Panc1 (cell line): ENCODE measurements at regions not wholly inside any gene's neighbourhood (a gene's known extent, or its start where the extent isn't known, plus 50 kb on each side); places are given as distances from the start of the nearest gene placed in this dataset.

Experiments
- ATAC-seq: fragments of 200-7000 bp; cut with Tn5 transposase; 2 replicates; pipeline ENCODE4 v1.9.1; 2020; ENCODE audit warnings: mild to moderate bottlenecking, moderate library complexity
- BruUV-seq: library from RNA; stranded (reverse); fragments of 400-500 nt; replicated peaks from 2 replicates; lab custom pipeline; 2021; lab: Mats Ljungman, UMichigan
- CTCF ChIA-PET: fragments of 300-600 bp; sonication (Branson Sonifier 250); formaldehyde crosslinking; loops from one replicate; lab custom pipeline; 2022; ENCODE audit warnings: antibody characterized with exemption; lab: Charles Lee
- POLR2A ChIA-PET: fragments of 300-600 bp; sonication (Branson Sonifier 250); formaldehyde crosslinking; loops from one replicate; lab custom pipeline; 2022; ENCODE audit warnings: antibody characterized with exemption; lab: Charles Lee
- DNase-seq: peaks from one replicate; pipeline ENCODE4 v3.0.0-alpha.2; 2010; ENCODE audit warnings: low read depth, low spot score
- H3K27ac ChIP-seq: 2 replicates; pipeline ENCODE4 v1.5.1; 2011; ENCODE audit warnings: mild to moderate bottlenecking, low read length, inconsistent platforms
- H3K27me3 ChIP-seq: fragments of 200-500 bp; sonication (Bioruptor generic); 2 replicates; pipeline ENCODE4 v1.6.0; 2014; ENCODE audit warnings: low read length, inconsistent platforms; ENCODE audit not compliant: control insufficient read depth, insufficient read depth
- H3K36me3 ChIP-seq: fragments of 200-500 bp; sonication (Bioruptor generic); 2 replicates; pipeline ENCODE4 v1.5.1; 2014; ENCODE audit warnings: inconsistent platforms, mild to moderate bottlenecking, low read length, moderate library complexity; ENCODE audit not compliant: control insufficient read depth, insufficient read depth
- H3K4me1 ChIP-seq: 2 replicates; pipeline ENCODE4 v1.5.1; 2011; ENCODE audit warnings: inconsistent platforms, mild to moderate bottlenecking, low read length, moderate library complexity; ENCODE audit not compliant: control insufficient read depth, insufficient read depth
- H3K4me3 ChIP-seq, 2 experiments: 2 replicates each; pipeline ENCODE4 v1.5.1; 2011 to 2012; ENCODE audit warnings: low read depth in 2 of 2, low read length in 2 of 2, mild to moderate bottlenecking in 2 of 2, inconsistent platforms in 1 of 2, moderate library complexity in 1 of 2
- H3K9me3 ChIP-seq: fragments of 200-500 bp; sonication (Bioruptor generic); 2 replicates; pipeline ENCODE4 v1.5.1; 2014; ENCODE audit warnings: low read depth, mild to moderate bottlenecking, inconsistent platforms, low read length, moderate library complexity; ENCODE audit not compliant: control insufficient read depth, insufficient read depth
- POLR2AphosphoS5 ChIP-seq: IDR thresholded peaks from 2 replicates; pipeline ENCODE4 v1.6.1; 2012; ENCODE audit warnings: mild to moderate bottlenecking, low read depth, low read length, moderate library complexity
- SIN3A ChIP-seq: IDR thresholded peaks from 2 replicates; pipeline ENCODE4 v1.6.1; 2012; ENCODE audit warnings: low read depth, mild to moderate bottlenecking, low read length, moderate library complexity, borderline replicate concordance; ENCODE audit not compliant: insufficient read depth
- TCF7L2 ChIP-seq: IDR thresholded peaks from 2 replicates; pipeline ENCODE4 v1.6.1; 2011; ENCODE audit warnings: mild to moderate bottlenecking, low read depth, low read length, inconsistent platforms
- in situ Hi-C: cut with HindIII; loops from 2 replicates; pipeline ENCODE4 v1.10.0; 2016; ENCODE audit warnings: low sequenced_read_pairs, low pct_unique_long_range_greater_than_20kb
- intact Hi-C: fragments of 100-400 bp; cut with micrococcal nuclease; formaldehyde crosslinking; loops from one replicate; pipeline ENCODE4 v1.10.0; 2022; ENCODE audit not compliant: unreplicated experiment
- TF ChIP-seq, protein P1 (sequence below): fragments of 450-650 bp; IDR thresholded peaks from 2 replicates; pipeline ENCODE4 v1.5.1; 2017; ENCODE audit warnings: mild to moderate bottlenecking
- TF ChIP-seq, protein P2 (sequence below), 2 experiments: IDR thresholded peaks; 2 replicates each; pipeline ENCODE4 v1.6.1; 2011 to 2012; ENCODE audit warnings: low read depth in 2 of 2, control low read depth in 1 of 2, low read length in 1 of 2, mild to moderate bottlenecking in 1 of 2, moderate library complexity in 1 of 2; ENCODE audit not compliant: insufficient read depth in 1 of 2

DNA sequence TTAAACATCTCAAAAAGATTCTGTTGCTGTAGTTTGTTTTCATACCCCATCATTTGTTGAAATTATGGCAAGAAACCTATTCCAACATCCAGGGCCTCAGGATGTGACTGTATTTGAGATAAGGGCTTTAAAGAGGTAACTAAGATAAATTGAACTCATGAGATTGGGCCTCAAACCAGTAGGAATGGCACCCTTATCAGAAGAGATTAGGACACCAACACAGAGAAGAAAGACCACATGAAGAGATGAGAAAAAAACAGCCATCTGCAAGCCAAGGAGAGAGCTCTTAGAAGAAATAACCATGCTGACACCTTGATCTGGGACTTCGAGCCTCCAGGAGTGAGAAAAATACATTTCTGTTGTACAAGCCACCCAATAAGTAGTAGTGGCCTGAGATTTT lies 157.7 kb downstream of the CGGBP1 start:
- in situ Hi-C loops (no loop called here), intact Hi-C loops (no loop called here)
- ChIA-PET POLR2A (no interaction called here), CTCF (no interaction called here)
- BruUV-seq: no TSS peak
- no peak overlapping the region for H3K27ac ChIP-seq
- DNase-seq (no peak), ATAC-seq (no peak)
- no peaks in the 10 kb centered on the region for H3K36me3 ChIP-seq
- TF ChIP-seq SIN3A: no peak
- TF ChIP-seq POLR2AphosphoS5: no peak
- TF ChIP-seq, protein P1, sequence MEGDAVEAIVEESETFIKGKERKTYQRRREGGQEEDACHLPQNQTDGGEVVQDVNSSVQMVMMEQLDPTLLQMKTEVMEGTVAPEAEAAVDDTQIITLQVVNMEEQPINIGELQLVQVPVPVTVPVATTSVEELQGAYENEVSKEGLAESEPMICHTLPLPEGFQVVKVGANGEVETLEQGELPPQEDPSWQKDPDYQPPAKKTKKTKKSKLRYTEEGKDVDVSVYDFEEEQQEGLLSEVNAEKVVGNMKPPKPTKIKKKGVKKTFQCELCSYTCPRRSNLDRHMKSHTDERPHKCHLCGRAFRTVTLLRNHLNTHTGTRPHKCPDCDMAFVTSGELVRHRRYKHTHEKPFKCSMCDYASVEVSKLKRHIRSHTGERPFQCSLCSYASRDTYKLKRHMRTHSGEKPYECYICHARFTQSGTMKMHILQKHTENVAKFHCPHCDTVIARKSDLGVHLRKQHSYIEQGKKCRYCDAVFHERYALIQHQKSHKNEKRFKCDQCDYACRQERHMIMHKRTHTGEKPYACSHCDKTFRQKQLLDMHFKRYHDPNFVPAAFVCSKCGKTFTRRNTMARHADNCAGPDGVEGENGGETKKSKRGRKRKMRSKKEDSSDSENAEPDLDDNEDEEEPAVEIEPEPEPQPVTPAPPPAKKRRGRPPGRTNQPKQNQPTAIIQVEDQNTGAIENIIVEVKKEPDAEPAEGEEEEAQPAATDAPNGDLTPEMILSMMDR: no peak
- TF ChIP-seq TCF7L2: no peak
- TF ChIP-seq, protein P2, sequence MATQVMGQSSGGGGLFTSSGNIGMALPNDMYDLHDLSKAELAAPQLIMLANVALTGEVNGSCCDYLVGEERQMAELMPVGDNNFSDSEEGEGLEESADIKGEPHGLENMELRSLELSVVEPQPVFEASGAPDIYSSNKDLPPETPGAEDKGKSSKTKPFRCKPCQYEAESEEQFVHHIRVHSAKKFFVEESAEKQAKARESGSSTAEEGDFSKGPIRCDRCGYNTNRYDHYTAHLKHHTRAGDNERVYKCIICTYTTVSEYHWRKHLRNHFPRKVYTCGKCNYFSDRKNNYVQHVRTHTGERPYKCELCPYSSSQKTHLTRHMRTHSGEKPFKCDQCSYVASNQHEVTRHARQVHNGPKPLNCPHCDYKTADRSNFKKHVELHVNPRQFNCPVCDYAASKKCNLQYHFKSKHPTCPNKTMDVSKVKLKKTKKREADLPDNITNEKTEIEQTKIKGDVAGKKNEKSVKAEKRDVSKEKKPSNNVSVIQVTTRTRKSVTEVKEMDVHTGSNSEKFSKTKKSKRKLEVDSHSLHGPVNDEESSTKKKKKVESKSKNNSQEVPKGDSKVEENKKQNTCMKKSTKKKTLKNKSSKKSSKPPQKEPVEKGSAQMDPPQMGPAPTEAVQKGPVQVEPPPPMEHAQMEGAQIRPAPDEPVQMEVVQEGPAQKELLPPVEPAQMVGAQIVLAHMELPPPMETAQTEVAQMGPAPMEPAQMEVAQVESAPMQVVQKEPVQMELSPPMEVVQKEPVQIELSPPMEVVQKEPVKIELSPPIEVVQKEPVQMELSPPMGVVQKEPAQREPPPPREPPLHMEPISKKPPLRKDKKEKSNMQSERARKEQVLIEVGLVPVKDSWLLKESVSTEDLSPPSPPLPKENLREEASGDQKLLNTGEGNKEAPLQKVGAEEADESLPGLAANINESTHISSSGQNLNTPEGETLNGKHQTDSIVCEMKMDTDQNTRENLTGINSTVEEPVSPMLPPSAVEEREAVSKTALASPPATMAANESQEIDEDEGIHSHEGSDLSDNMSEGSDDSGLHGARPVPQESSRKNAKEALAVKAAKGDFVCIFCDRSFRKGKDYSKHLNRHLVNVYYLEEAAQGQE (IDR thresholded peaks at IDR 0.05; ENCODE audit: insufficient read depth in 1 of 2, low read depth in 2 of 2, low read length in 1 of 2): no peak
- H3K9me3 ChIP-seq: no peaks in the 10 kb centered on the region
- H3K27me3 ChIP-seq: no peaks in the 10 kb centered on the region
- H3K4me1 ChIP-seq: no peaks in the 10 kb centered on the region
- H3K4me3 ChIP-seq: no peak overlapping the region

DNA sequence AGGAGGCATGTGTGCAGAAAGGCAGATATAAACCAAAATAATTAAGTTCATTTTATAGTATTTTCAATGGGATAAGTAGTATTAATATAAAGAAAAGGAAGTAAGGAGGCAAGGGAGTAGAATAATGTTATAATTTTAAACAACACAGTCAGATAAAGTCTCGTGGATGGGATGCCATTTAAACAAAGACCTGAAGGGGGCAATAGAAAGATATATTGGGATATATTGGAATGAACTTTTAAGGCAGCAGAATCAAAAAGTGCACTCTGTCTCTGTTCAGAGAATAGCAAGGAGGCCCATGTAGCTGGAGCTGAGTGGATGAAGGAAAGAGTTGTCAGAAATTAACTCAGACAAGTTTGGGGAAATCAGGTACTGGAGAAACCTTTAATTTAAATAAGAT lies 158.7 kb downstream of the CGGBP1 start:
- no peak for ATAC-seq
- no TSS peak for BruUV-seq
- intact Hi-C loops: no loop called here

More for the DNA sequence above, 158.7 kb downstream of the CGGBP1 start:
- H3K27ac ChIP-seq: no peak overlapping the region
- H3K36me3 ChIP-seq: no peaks in the 10 kb centered on the region
- H3K27me3 ChIP-seq: no peaks in the 10 kb centered on the region
- in situ Hi-C loops: no loop called here
- no peaks in the 10 kb centered on the region for H3K9me3 ChIP-seq
- H3K4me3 ChIP-seq: no peak overlapping the region
- TF ChIP-seq, protein P2 (IDR thresholded peaks at IDR 0.05; ENCODE audit: insufficient read depth in 1 of 2, low read depth in 2 of 2, low read length in 1 of 2): no peak
- TF ChIP-seq, protein P1: peak; percentile 24; the same call in 1 of the 2 replicates
- ChIA-PET CTCF (no interaction called here), POLR2A (no interaction called here)
- DNase-seq: no peak
- no peaks in the 10 kb centered on the region for H3K4me1 ChIP-seq
